ENCODE measurements at regions not wholly inside any gene's neighbourhood (a gene's known extent, or its start where the extent isn't known, plus 50 kb on each side); places are given as distances from the start of the nearest gene placed in this dataset.
A peak's percentile ranks its signal among the peaks of the same experiment; 100 is the strongest.

- no peak overlapping the region for H3K27ac Mint-ChIP-seq (ENCODE audit: unreplicated experiment)
- no peaks in the 10 kb centered on the region for H3K4me1 Mint-ChIP-seq (ENCODE audit: unreplicated experiment)
- H3K27me3 Mint-ChIP-seq (ENCODE audit: unreplicated experiment) = peaks cover 6% of the 10 kb centered on the region
- H3K36me3 Mint-ChIP-seq (ENCODE audit: unreplicated experiment) = no peaks in the 10 kb centered on the region
- TF ChIP-seq CTCF (IDR thresholded peaks at IDR 0.05) = no peak
- no peak overlapping the region for H3K4me3 Mint-ChIP-seq (ENCODE audit: unreplicated experiment)
- peak; percentile 83 for DNase-seq (ENCODE audit: extremely low spot score, unreplicated experiment)
- no peaks in the 10 kb centered on the region for H3K9me3 Mint-ChIP-seq (ENCODE audit: unreplicated experiment)
Measured at GRCh38 chr3:13141991-13142412, 68.8 kb upstream of the IQSEC1 start.

GRCh38 chr3:13141183-13141582, 68.0 kb upstream of the IQSEC1 start:
- H3K27me3 Mint-ChIP-seq (ENCODE audit: unreplicated experiment) = peaks cover 11% of the 10 kb centered on the region
- no peak overlapping the region for H3K27ac Mint-ChIP-seq (ENCODE audit: unreplicated experiment)
- no peaks in the 10 kb centered on the region for H3K9me3 Mint-ChIP-seq (ENCODE audit: unreplicated experiment)
- no peaks in the 10 kb centered on the region for H3K4me1 Mint-ChIP-seq (ENCODE audit: unreplicated experiment)
- H3K4me3 Mint-ChIP-seq (ENCODE audit: unreplicated experiment) = no peak overlapping the region
- no peaks in the 10 kb centered on the region for H3K36me3 Mint-ChIP-seq (ENCODE audit: unreplicated experiment)
- TF ChIP-seq CTCF (IDR thresholded peaks at IDR 0.05) = no peak
- DNase-seq (ENCODE audit: extremely low spot score, unreplicated experiment) = peak; percentile 67

- peak; percentile 70 for DNase-seq (ENCODE audit: extremely low spot score, unreplicated experiment)
- H3K9me3 Mint-ChIP-seq (ENCODE audit: unreplicated experiment) = no peaks in the 10 kb centered on the region
- H3K4me3 Mint-ChIP-seq (ENCODE audit: unreplicated experiment) = no peak overlapping the region
Measured at GRCh38 chr3:13140596-13140995, 67.4 kb upstream of the IQSEC1 start.

GRCh38 chr3:13139471-13140065, 66.3 kb upstream of the IQSEC1 start:
- H3K4me3 Mint-ChIP-seq (ENCODE audit: unreplicated experiment) = no peak overlapping the region
- peak; percentile 56 for DNase-seq (ENCODE audit: extremely low spot score, unreplicated experiment)
- no peaks in the 10 kb centered on the region for H3K36me3 Mint-ChIP-seq (ENCODE audit: unreplicated experiment)
- no peak for TF ChIP-seq CTCF (IDR thresholded peaks at IDR 0.05)
- no peaks in the 10 kb centered on the region for H3K4me1 Mint-ChIP-seq (ENCODE audit: unreplicated experiment)
- H3K9me3 Mint-ChIP-seq (ENCODE audit: unreplicated experiment) = no peaks in the 10 kb centered on the region
- peaks cover 11% of the 10 kb centered on the region for H3K27me3 Mint-ChIP-seq (ENCODE audit: unreplicated experiment)
- H3K27ac Mint-ChIP-seq (ENCODE audit: unreplicated experiment) = no peak overlapping the region

More at GRCh38 chr3:13140596-13140995, 67.4 kb upstream of the IQSEC1 start:
- Mint-ChIP-seq H3K4me1 (ENCODE audit: unreplicated experiment) (no peaks in the 10 kb centered on the region), H3K36me3 (ENCODE audit: unreplicated experiment) (no peaks in the 10 kb centered on the region), H3K27me3 (ENCODE audit: unreplicated experiment) (peaks cover 11% of the 10 kb centered on the region), H3K27ac (ENCODE audit: unreplicated experiment) (no peak overlapping the region)
- no peak for TF ChIP-seq CTCF (IDR thresholded peaks at IDR 0.05)

GRCh38 chr3:13138833-13139145, 65.6 kb upstream of the IQSEC1 start:
- no peaks in the 10 kb centered on the region for H3K9me3 Mint-ChIP-seq (ENCODE audit: unreplicated experiment)
- no peak for DNase-seq (ENCODE audit: extremely low spot score, unreplicated experiment)
- no peaks in the 10 kb centered on the region for H3K4me1 Mint-ChIP-seq (ENCODE audit: unreplicated experiment)
- no peak for TF ChIP-seq CTCF (IDR thresholded peaks at IDR 0.05)
- no peak overlapping the region for H3K27ac Mint-ChIP-seq (ENCODE audit: unreplicated experiment)
- H3K36me3 Mint-ChIP-seq (ENCODE audit: unreplicated experiment) = no peaks in the 10 kb centered on the region
- H3K4me3 Mint-ChIP-seq (ENCODE audit: unreplicated experiment) = no peak overlapping the region
- peaks cover 11% of the 10 kb centered on the region for H3K27me3 Mint-ChIP-seq (ENCODE audit: unreplicated experiment)
